PC-3 (cell line): ENCODE measurements at regions not wholly inside any gene's neighbourhood (a gene's known extent, or its start where the extent isn't known, plus 50 kb on each side); places are given as distances from the start of the nearest gene placed in this dataset.

Experiments used
- CTCF ChIP-seq: fragments of 300-600 bp; sonication (generic); conservative IDR thresholded peaks from 2 replicates; pipeline ENCODE4 v1.5.1; 2017; ENCODE audit warnings: antibody characterized with exemption, low read depth, mild to moderate bottlenecking, low read length
- EZH2 ChIP-seq: fragments of 300-600 bp; sonication (generic); IDR thresholded peaks from one replicate; pipeline ENCODE4 v1.6.1; 2017; ENCODE audit warnings: antibody characterized with exemption, mild to moderate bottlenecking, low read length; ENCODE audit not compliant: unreplicated experiment
- EZH2phosphoT487 ChIP-seq: fragments of 300-600 bp; sonication (generic); IDR thresholded peaks from 2 replicates; pipeline ENCODE4 v1.6.1; 2018; ENCODE audit warnings: mild to moderate bottlenecking, antibody characterized with exemption, low read length, borderline replicate concordance

- TF ChIP-seq CTCF (no peak), EZH2 (no peak), EZH2phosphoT487 (no peak)
These were observed 148.8 kb upstream of the ODAD2 start for GRCh38 chr10:28147706-28148105.
